Caco-2 (cell line): ENCODE measurements at regions not wholly inside any gene's neighbourhood (a gene's known extent, or its start where the extent isn't known, plus 50 kb on each side); places are given as distances from the start of the nearest gene placed in this dataset.

Experiments
- BruUV-seq: library from RNA; stranded (reverse); fragments of 400-500 nt; replicated peaks from 2 replicates; lab custom pipeline; 2021; lab: Mats Ljungman, UMichigan
- CTCF ChIA-PET: fragments of 300-600 bp; sonication (Branson Sonifier 250); formaldehyde crosslinking; loops from one replicate; lab custom pipeline; 2022; ENCODE audit warnings: antibody characterized with exemption; lab: Charles Lee
- POLR2A ChIA-PET: fragments of 300-600 bp; sonication (Branson Sonifier 250); formaldehyde crosslinking; loops from one replicate; lab custom pipeline; 2022; ENCODE audit warnings: antibody characterized with exemption; lab: Charles Lee
- DNase-seq, 2 experiments: peaks; one replicate each; pipeline versions ENCODE4 v3.0.0 to v3.0.0-alpha.2; 2020 to 2022
- H3K27me3 ChIP-seq: replicated peaks from 2 replicates; pipeline ENCODE4 v1.6.0; 2011; ENCODE audit warnings: low read length; ENCODE audit not compliant: control insufficient read depth, insufficient read depth
- H3K36me3 ChIP-seq: 2 replicates; pipeline ENCODE4 v1.5.1; 2011; ENCODE audit warnings: low read length; ENCODE audit not compliant: control insufficient read depth, insufficient read depth
- H3K4me1 ChIP-seq: fragments of 250-450 bp; sonication (Bioruptor Pico); 2 replicates; pipeline ENCODE4 v1.5.1; 2020; ENCODE audit warnings: mild to moderate bottlenecking
- H3K4me3 ChIP-seq: 2 replicates; pipeline ENCODE4 v1.5.1; 2011; ENCODE audit warnings: low read depth, mild to moderate bottlenecking, control low read depth, low read length
- H3K9me3 ChIP-seq: fragments of 250-450 bp; sonication (Bioruptor Pico); 2 replicates; pipeline ENCODE4 v1.5.1; 2020; ENCODE audit warnings: mild to moderate bottlenecking, moderate library complexity
- H3K27ac Mint-ChIP-seq: one replicate; pipeline ENCODE4 v1.8.0; 2022; ENCODE audit warnings: mixed read lengths; ENCODE audit not compliant: unreplicated experiment
- H3K27me3 Mint-ChIP-seq: one replicate; pipeline ENCODE4 v1.8.0; 2022; ENCODE audit warnings: mixed read lengths; ENCODE audit not compliant: insufficient read depth, unreplicated experiment
- H3K36me3 Mint-ChIP-seq: one replicate; pipeline ENCODE4 v1.8.0; 2022; ENCODE audit warnings: mild to moderate bottlenecking, mixed read lengths; ENCODE audit not compliant: insufficient read depth, unreplicated experiment
- H3K4me1 Mint-ChIP-seq: one replicate; pipeline ENCODE4 v1.8.0; 2022; ENCODE audit warnings: low read depth, mixed read lengths; ENCODE audit not compliant: unreplicated experiment
- H3K4me3 Mint-ChIP-seq: one replicate; pipeline ENCODE4 v1.8.0; 2022; ENCODE audit warnings: mild to moderate bottlenecking, moderate library complexity, mixed read lengths; ENCODE audit not compliant: unreplicated experiment
- H3K9me3 Mint-ChIP-seq: one replicate; pipeline ENCODE4 v1.8.0; 2022; ENCODE audit warnings: mixed read lengths; ENCODE audit not compliant: unreplicated experiment
- CTCF ChIP-seq, 2 experiments: fragments of 200-600 bp in 1 of 2; IDR thresholded peaks; 1 replicate in 1 of 2; 2 replicates in 1 of 2; pipeline versions ENCODE4 v1.5.1 to v1.8.0; 2011 to 2022; ENCODE audit warnings: antibody characterized with exemption in 1 of 2, control low read depth in 1 of 2, inconsistent platforms in 1 of 2, low read depth in 1 of 2, low read length in 1 of 2, mild to moderate bottlenecking in 1 of 2, moderate library complexity in 1 of 2; ENCODE audit not compliant: insufficient read depth in 1 of 2, severe bottlenecking in 1 of 2, unreplicated experiment in 1 of 2
- intact Hi-C: fragments of 100-400 bp; cut with micrococcal nuclease; formaldehyde crosslinking; loops from one replicate; pipeline ENCODE4 v1.10.0; 2022; ENCODE audit not compliant: unreplicated experiment

- Mint-ChIP-seq H3K9me3 (no peaks in the 10 kb centered on the region), H3K4me1 (no peaks in the 10 kb centered on the region), H3K36me3 (no peaks in the 10 kb centered on the region), H3K27me3 (peaks cover 12% of the 10 kb centered on the region), H3K27ac (no peak overlapping the region), H3K4me3 (no peak overlapping the region)
- H3K36me3 ChIP-seq = no peaks in the 10 kb centered on the region
- intact Hi-C loops = no loop called here
- BruUV-seq = no TSS peak
- H3K4me3 ChIP-seq = no peak overlapping the region
- no peaks in the 10 kb centered on the region for H3K27me3 ChIP-seq
- H3K9me3 ChIP-seq = no peaks in the 10 kb centered on the region
- DNase-seq = no peak
- CTCF ChIA-PET = no interaction called here
- H3K4me1 ChIP-seq = no peaks in the 10 kb centered on the region
- POLR2A ChIA-PET = no interaction called here
- TF ChIP-seq CTCF (IDR thresholded peaks at IDR 0.05; ENCODE audit: insufficient read depth in 1 of 2, low read depth in 1 of 2, low read length in 1 of 2, severe bottlenecking in 1 of 2, unreplicated experiment in 1 of 2) = no peak
Observed at GRCh38 chr12:16881986-16882570, 276.1 kb upstream of the LMO3 start.

DNA sequence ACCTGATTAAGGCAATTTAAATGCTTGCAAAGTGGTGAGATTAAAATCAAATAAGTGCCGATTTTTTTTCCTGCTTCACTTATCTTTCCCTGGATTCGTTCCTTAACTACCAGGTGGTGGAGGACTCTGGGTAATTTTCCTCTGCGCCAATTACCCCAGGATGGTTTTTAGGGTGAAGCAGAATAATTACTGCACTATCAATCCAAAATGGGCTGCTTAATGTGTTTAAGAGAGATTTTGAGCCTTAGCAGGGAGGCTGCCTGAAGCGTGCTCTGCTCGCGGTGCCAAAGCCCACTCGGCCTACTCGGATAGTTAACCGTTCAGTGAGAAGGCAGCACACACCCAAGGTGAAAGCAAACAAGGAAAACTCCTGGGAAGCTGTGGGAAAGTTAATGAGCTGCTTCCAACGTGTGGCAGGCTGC lies 274.9 kb upstream of the LMO3 start:
- intact Hi-C loops = no loop called here
- TF ChIP-seq CTCF (IDR thresholded peaks at IDR 0.05; ENCODE audit: insufficient read depth in 1 of 2, low read depth in 1 of 2, low read length in 1 of 2, severe bottlenecking in 1 of 2, unreplicated experiment in 1 of 2) = no peak
- no peaks in the 10 kb centered on the region for H3K36me3 Mint-ChIP-seq
- Histone ChIP-seq H3K27me3 (no peaks in the 10 kb centered on the region), H3K9me3 (no peaks in the 10 kb centered on the region), H3K4me3 (no peak overlapping the region), H3K36me3 (no peaks in the 10 kb centered on the region), H3K4me1 (no peaks in the 10 kb centered on the region)
- ChIA-PET CTCF (no interaction called here), POLR2A (no interaction called here)
- no peaks in the 10 kb centered on the region for H3K4me1 Mint-ChIP-seq
- H3K27me3 Mint-ChIP-seq = peaks cover 12% of the 10 kb centered on the region
- H3K9me3 Mint-ChIP-seq = no peaks in the 10 kb centered on the region
- no peak overlapping the region for H3K27ac Mint-ChIP-seq
- H3K4me3 Mint-ChIP-seq = peak overlapping the region; percentile 46
- no TSS peak for BruUV-seq
- DNase-seq = peak in 1 of 2 experiments; percentile 34

DNA sequence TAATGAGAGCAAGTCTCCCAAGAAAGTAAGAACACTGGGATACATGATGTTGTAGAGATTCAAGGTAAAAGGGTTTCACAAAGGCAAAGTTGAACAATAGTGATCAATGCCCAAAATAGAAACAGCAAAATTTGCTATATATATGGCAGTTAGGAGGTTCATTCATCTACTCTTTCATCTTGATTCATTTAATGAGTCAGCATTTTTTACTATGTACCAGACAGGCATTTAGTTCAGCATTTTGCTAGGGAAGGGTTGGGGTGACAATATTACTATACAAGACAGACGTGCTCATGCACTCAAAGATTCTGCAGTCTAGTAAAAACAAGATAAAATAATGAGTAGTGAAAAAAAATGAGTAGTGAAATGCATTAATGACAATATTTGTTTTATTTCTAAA lies 264.9 kb upstream of the LMO3 start:
- no peak overlapping the region for H3K27ac Mint-ChIP-seq
- POLR2A ChIA-PET = no interaction called here
- H3K9me3 Mint-ChIP-seq = no peaks in the 10 kb centered on the region
- peaks cover 7% of the 10 kb centered on the region for H3K27me3 Mint-ChIP-seq
- intact Hi-C loops = no loop called here
- Histone ChIP-seq H3K4me3 (no peak overlapping the region), H3K9me3 (no peaks in the 10 kb centered on the region), H3K27me3 (no peaks in the 10 kb centered on the region), H3K36me3 (no peaks in the 10 kb centered on the region), H3K4me1 (no peaks in the 10 kb centered on the region)
- no TSS peak for BruUV-seq
- no peaks in the 10 kb centered on the region for H3K4me1 Mint-ChIP-seq
- CTCF ChIA-PET = no interaction called here
- no peak for TF ChIP-seq CTCF (IDR thresholded peaks at IDR 0.05; ENCODE audit: insufficient read depth in 1 of 2, low read depth in 1 of 2, low read length in 1 of 2, severe bottlenecking in 1 of 2, unreplicated experiment in 1 of 2)
- H3K36me3 Mint-ChIP-seq = no peaks in the 10 kb centered on the region
- no peak for DNase-seq
- H3K4me3 Mint-ChIP-seq = no peak overlapping the region
